ENCODE measurements at regions not wholly inside any gene's neighbourhood (a gene's known extent, or its start where the extent isn't known, plus 50 kb on each side); places are given as distances from the start of the nearest gene placed in this dataset.

GRCh38 chr3:124258057-124258500 lies 266.2 kb upstream of the ROPN1 start:
- no peak overlapping the region for H3K4me3 ChIP-seq (ENCODE audit: low read depth in 2 of 2, low read length in 2 of 2)
- ChIA-PET POLR2A (no interaction called here), CTCF (no interaction called here)
- DNase-seq (ENCODE audit: low read depth, low spot score) (no peak), ATAC-seq (no peak)
- H3K4me1 ChIP-seq (ENCODE audit: control insufficient read depth, insufficient read depth, low read length), result no peaks in the 10 kb centered on the region
- no peak overlapping the region for H3K27ac ChIP-seq (ENCODE audit: low read length)
- H3K9me3 ChIP-seq (ENCODE audit: control insufficient read depth, insufficient read depth, low read depth, low read length), result no peaks in the 10 kb centered on the region
- no peaks in the 10 kb centered on the region for H3K36me3 ChIP-seq (ENCODE audit: control insufficient read depth, insufficient read depth, low read length)
- in situ Hi-C loops (cut with HindIII; ENCODE audit: low pct_unique_long_range_greater_than_20kb, low sequenced_read_pairs) (no loop called here), intact Hi-C loops (cut with micrococcal nuclease; ENCODE audit: unreplicated experiment) (no loop called here)
- BruUV-seq (replicated peaks), result no TSS peak
- H3K27me3 ChIP-seq (ENCODE audit: control insufficient read depth, insufficient read depth, low read length), result peaks cover 9% of the 10 kb centered on the region
- no peak for TF ChIP-seq TCF7L2 (IDR thresholded peaks at IDR 0.05; ENCODE audit: low read depth, low read length)
- no peak for TF ChIP-seq REST (IDR thresholded peaks at IDR 0.05; ENCODE audit: insufficient read depth in 1 of 2, low read depth in 2 of 2, low read length in 1 of 2)
- no peak for TF ChIP-seq SIN3A (IDR thresholded peaks at IDR 0.05; ENCODE audit: borderline replicate concordance, insufficient read depth, low read depth, low read length)
- no peak for TF ChIP-seq POLR2AphosphoS5 (IDR thresholded peaks at IDR 0.05; ENCODE audit: low read depth, low read length)
- TF ChIP-seq CTCF (IDR thresholded peaks at IDR 0.05), result no peak

GRCh38 chr3:124260206-124260915 lies 268.4 kb upstream of the ROPN1 start:
- Histone ChIP-seq H3K4me3 (ENCODE audit: low read depth in 2 of 2, low read length in 2 of 2) (no peak overlapping the region), H3K27ac (ENCODE audit: low read length) (no peak overlapping the region), H3K36me3 (ENCODE audit: control insufficient read depth, insufficient read depth, low read length) (no peaks in the 10 kb centered on the region), H3K27me3 (ENCODE audit: control insufficient read depth, insufficient read depth, low read length) (peaks cover 2% of the 10 kb centered on the region; the same call in 1 of the 2 replicates), H3K9me3 (ENCODE audit: control insufficient read depth, insufficient read depth, low read depth, low read length) (no peaks in the 10 kb centered on the region), H3K4me1 (ENCODE audit: control insufficient read depth, insufficient read depth, low read length) (no peaks in the 10 kb centered on the region)
- no TSS peak for BruUV-seq (replicated peaks)
- DNase-seq (ENCODE audit: low read depth, low spot score) (no peak), ATAC-seq (no peak)
- TF ChIP-seq POLR2AphosphoS5 (IDR thresholded peaks at IDR 0.05; ENCODE audit: low read depth, low read length), result no peak
- no peak for TF ChIP-seq TCF7L2 (IDR thresholded peaks at IDR 0.05; ENCODE audit: low read depth, low read length)
- TF ChIP-seq CTCF (IDR thresholded peaks at IDR 0.05), result no peak
- CTCF ChIA-PET, result no interaction called here
- POLR2A ChIA-PET, result interaction anchor here (0.6 kb wide), 1 partner anchor 10 kb away, joined by 5 read pairs; no protein-coding TSS in a partner anchor
- intact Hi-C loops (cut with micrococcal nuclease; ENCODE audit: unreplicated experiment), result no loop called here
- in situ Hi-C loops (cut with HindIII; ENCODE audit: low pct_unique_long_range_greater_than_20kb, low sequenced_read_pairs), result no loop called here
